HG03095 (cell line): ENCODE measurements at regions not wholly inside any gene's neighbourhood (a gene's known extent, or its start where the extent isn't known, plus 50 kb on each side); places are given as distances from the start of the nearest gene placed in this dataset.

ENCODE experiments used
- ATAC-seq: cut with Tn5 transposase; IDR thresholded peaks from one replicate; pipeline ENCODE4 v1.9.1; 2021; ENCODE audit warnings: moderate library complexity; ENCODE audit not compliant: unreplicated experiment

DNA sequence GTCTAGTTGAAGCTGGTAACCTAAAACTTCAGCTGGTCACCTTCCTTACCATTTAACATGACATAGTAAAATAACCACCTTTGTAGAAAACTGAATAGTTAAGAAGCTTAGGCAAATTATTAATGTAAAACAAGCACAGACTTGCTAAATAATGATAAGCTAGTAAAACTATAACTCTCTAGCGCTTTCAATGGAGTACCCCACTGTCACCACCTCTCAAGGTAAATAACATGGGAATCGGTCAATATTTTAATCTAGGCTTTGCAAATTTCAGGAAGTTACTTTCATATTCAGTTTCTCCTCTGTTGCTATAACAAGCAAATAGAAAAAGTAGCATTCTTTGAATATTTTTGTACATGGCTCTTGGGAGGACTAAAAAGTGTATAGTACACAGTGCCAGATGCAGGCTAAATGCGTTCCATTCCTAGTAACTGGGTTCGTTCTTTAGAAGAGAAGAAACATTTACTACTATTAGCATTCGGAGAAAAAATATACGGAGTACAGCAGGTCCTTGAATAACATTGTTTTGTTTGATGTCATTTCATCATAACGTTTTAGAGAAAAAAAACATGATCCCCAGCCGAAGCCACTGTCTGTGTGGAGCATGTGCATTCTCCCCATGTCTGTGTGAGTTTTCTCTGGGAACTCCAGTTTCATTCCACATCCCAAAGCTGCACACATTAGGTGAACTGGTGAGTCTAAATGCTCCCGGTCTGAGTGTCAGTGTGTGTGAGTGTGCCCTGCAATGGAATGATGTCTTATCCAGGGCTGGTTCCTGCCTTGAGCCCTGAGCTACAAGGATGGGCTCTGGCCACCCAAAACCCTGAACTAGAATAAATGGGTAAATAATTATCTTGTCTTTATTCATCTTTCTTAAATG lies 52.5 kb downstream of the EPRS1 start:
- ATAC-seq, result no peak

DNA sequence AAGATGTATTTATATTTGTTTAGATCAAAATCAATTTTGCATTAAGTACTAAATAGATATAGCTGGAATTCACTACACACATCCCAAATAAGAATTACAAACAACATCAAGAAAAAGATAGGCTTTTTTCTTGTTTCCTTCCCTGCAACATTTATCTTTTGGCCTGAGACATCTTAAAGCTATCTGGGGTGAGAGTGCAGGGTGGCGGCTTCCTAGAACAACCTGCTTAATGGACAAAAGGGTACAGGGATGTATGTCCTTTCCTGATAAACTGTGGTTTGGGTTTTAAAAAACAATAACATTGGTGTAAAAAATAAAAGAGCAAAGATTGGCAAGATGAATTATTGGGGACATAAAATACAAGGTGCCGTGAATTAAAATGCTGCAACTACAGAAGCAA lies 54.4 kb downstream of the EPRS1 start:
- no peak for ATAC-seq

DNA sequence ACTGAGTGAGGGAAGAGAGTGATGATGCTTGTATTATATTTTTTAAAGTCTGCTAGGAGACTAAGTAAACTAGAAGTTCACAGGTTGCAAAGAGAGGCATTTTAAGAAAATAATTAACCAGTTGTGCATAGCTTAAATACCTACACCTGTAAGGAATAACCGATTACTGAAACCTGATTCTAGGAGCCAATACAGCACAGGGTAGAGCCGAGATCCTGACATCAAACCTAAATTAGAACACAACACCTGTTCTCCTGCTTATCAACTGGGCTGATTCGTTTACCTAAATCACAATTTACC lies 54.8 kb downstream of the EPRS1 start:
- ATAC-seq, result no peak

DNA sequence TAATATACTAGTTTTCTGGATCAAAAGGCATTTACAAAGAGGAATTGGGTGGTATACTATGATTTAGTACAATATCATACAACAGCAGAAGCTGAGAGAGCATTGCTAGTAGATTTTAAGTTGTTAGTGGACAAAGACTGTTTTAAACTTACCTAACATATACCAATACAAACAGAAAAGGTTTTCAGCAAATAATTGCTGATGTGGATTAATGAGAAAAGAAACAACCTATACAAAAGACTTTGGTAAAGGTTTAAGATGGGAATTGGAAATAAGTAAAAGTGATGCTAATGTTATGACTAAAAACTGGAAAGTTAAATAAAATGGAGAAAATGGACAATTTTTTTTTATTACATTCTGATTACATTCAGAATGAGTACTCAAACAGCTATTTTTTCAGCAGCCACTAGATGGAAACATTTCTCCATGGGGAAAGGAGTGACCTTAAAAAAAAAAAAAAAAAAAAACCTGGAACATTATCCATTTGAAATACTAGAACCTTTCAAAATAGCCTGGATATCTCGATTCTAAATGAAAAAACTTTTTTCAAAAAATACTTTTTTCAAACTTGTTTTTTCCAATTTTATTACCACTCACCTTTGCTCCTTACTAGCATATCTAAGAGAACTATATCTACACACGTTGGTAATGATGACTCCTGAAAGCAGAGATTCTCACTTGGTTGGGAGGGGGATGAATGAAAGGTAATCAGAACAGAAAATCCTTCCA lies 55.4 kb downstream of the EPRS1 start:
- ATAC-seq, result no peak

DNA sequence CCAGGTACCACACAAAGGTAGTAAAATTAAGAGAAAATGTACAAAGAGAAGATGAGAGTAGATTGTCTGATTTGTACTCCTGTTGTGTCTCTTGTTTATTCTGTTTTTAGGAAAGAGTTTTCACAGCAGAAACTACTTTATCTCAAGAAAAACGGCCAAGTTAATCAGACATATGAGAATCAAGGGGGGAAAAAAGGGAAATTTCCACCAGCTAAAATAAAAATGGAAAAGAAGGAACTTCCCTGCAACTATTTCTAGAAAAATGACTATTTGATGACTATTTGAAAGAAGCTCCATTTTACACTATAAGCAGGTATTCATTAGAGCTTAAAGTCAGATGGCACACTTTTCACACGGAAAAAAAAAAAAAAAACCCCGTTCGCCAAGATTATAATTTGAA lies 56.5 kb downstream of the EPRS1 start:
- ATAC-seq, result no peak

DNA sequence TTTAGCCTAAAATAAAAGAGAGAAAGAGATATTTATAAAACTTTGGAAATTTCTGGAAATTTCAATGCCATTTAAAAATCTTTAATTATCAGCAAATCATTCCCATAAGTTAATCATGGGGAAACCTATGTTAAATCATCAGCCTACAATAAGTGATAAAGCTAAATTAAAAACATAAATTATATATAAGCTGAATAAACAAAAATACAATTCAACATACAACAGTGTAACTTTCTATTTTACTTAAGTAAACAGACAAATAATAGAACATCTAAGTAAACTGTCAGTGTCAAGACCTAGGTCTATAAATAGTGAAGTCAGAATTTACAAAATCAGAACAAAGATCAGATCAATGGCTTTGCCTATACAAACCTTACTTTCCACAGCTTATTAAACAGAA lies 57.5 kb downstream of the EPRS1 start:
- no peak for ATAC-seq

DNA sequence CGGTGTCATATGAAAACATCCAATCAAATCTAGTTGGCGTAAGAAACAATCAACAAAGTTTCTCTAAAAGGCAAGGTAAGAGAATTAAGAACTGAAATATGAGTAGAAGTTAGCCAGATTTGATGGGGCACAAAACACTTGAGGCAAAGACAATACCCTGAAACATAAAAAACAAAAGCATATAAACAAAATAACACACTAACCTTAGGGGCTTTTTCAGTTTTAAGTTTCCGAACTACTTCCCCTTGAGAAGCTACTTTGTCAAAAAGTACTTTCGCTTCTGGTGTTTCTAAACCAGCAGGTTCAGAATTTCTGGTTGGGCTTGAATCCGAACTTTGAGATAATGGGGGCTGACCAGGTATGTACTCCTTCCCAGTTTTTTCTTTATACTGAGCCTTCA lies 57.9 kb downstream of the EPRS1 start:
- ATAC-seq, result peak; percentile 67

DNA sequence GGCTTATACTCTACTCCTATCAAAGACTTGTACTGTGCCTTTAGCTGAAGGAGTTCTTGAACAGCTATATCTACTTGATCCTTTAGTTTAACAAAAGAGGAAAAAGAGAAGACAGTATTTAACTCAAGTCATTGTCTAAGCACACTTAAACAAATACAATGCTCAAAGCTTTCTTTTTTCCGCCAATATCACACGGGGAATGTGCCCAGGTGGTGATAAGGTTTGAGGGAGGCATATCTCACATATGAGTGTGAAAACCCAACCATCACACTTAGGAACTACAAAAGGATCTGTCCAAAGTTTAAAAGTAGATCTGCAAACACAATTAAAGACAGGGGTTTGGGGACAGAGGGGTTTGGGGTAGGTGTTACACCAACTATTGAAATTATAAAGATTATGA lies 59.0 kb upstream of the SLC30A10 start:
- ATAC-seq, result no peak

DNA sequence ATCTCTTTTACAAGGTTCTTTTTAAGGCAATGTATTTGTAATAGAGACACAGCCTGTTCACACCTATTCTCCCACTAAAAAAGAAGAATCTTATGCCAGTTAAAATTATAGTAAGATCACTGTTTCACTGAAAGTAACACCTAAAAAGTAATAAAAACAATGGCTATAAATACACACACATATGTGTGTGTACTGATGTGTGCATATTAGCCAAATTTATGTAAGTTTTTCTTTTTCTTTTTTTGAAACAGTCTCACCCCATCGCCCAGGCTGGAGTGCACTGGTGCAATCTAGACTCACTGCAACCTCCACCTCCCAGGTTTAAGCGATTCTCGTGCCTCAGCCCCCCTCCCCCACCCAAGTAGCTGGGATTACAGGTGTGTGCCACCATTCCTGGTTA lies 56.8 kb upstream of the SLC30A10 start:
- ATAC-seq, result no peak
